H9 (cell line): ENCODE measurements at regions not wholly inside any gene's neighbourhood (a gene's known extent, or its start where the extent isn't known, plus 50 kb on each side); places are given as distances from the start of the nearest gene placed in this dataset.

Experiments
- DNase-seq: peaks from one replicate; pipeline ENCODE4 v3.0.0-alpha.2; 2017
- H2AFZ ChIP-seq: one replicate; pipeline ENCODE4 v1.6.1; 2013; ENCODE audit warnings: mild to moderate bottlenecking, low read length, control low read depth, moderate library complexity
- H2AK5ac ChIP-seq: 2 replicates; pipeline ENCODE4 v1.6.1; 2013; ENCODE audit warnings: low read length, control low read depth, mixed read lengths; ENCODE audit not compliant: insufficient read length
- H2BK120ac ChIP-seq: one replicate; pipeline ENCODE4 v1.6.1; 2013; ENCODE audit warnings: low read depth, mild to moderate bottlenecking, low read length, control low read depth, inconsistent platforms; ENCODE audit not compliant: poor library complexity, severe bottlenecking
- H2BK12ac ChIP-seq: 2 replicates; pipeline ENCODE4 v1.6.1; 2013; ENCODE audit warnings: low read length, control low read depth, mixed read lengths, low read depth; ENCODE audit not compliant: insufficient read length
- H2BK15ac ChIP-seq: 2 replicates; pipeline ENCODE4 v1.6.1; 2013; ENCODE audit warnings: low read depth, low read length, control low read depth
- H2BK20ac ChIP-seq: one replicate; pipeline ENCODE4 v1.6.1; 2013; ENCODE audit warnings: low read depth, mild to moderate bottlenecking, low read length, control low read depth, inconsistent platforms; ENCODE audit not compliant: poor library complexity, severe bottlenecking
- H2BK5ac ChIP-seq: 2 replicates; pipeline ENCODE4 v1.6.1; 2013; ENCODE audit warnings: low read length, control low read depth, mixed read lengths; ENCODE audit not compliant: insufficient read length
- H3K14ac ChIP-seq: 2 replicates; pipeline ENCODE4 v1.6.1; 2013; ENCODE audit warnings: low read length, control low read depth; ENCODE audit not compliant: insufficient read depth
- H3K18ac ChIP-seq: 2 replicates; pipeline ENCODE4 v1.6.1; 2013; ENCODE audit warnings: low read depth, mild to moderate bottlenecking, mixed read lengths, low read length, control low read depth; ENCODE audit not compliant: insufficient read length
- H3K23ac ChIP-seq: 2 replicates; pipeline ENCODE4 v1.6.1; 2013; ENCODE audit warnings: low read length, control low read depth, mixed read lengths, low read depth; ENCODE audit not compliant: insufficient read length
- H3K23me2 ChIP-seq: 2 replicates; pipeline ENCODE4 v1.6.1; 2013; ENCODE audit warnings: low read depth, mild to moderate bottlenecking, mixed read lengths, low read length, control low read depth; ENCODE audit not compliant: insufficient read length, poor library complexity, severe bottlenecking
- H3K27ac ChIP-seq: 2 replicates; pipeline ENCODE4 v1.5.1; 2013; ENCODE audit warnings: low read length, control low read depth, mixed read lengths, low read depth; ENCODE audit not compliant: insufficient read length
- H3K27me3 ChIP-seq: 2 replicates; pipeline ENCODE4 v1.6.1; 2013; ENCODE audit warnings: low read length, control low read depth, inconsistent platforms; ENCODE audit not compliant: insufficient read depth
- H3K4ac ChIP-seq: 2 replicates; pipeline ENCODE4 v1.6.1; 2013; ENCODE audit warnings: low read depth, mild to moderate bottlenecking, control low read depth, inconsistent platforms, low read length, moderate library complexity
- H3K4me1 ChIP-seq: 2 replicates; pipeline ENCODE4 v1.6.1; 2013; ENCODE audit warnings: low read length, control low read depth, inconsistent platforms; ENCODE audit not compliant: insufficient read depth
- H3K4me2 ChIP-seq: 2 replicates; pipeline ENCODE4 v1.6.1; 2013; ENCODE audit warnings: low read length, control low read depth, mixed read lengths; ENCODE audit not compliant: insufficient read length, insufficient read depth
- H3K56ac ChIP-seq: 2 replicates; pipeline ENCODE4 v1.6.1; 2013; ENCODE audit warnings: low read depth, mild to moderate bottlenecking, mixed read lengths, low read length, control low read depth; ENCODE audit not compliant: insufficient read length
- H3K79me1 ChIP-seq: 2 replicates; pipeline ENCODE4 v1.6.1; 2013; ENCODE audit warnings: low read depth, mild to moderate bottlenecking, moderate library complexity, low read length, control low read depth, inconsistent platforms; ENCODE audit not compliant: insufficient read depth, poor library complexity, severe bottlenecking
- H3K79me2 ChIP-seq: 2 replicates; pipeline ENCODE4 v1.6.1; 2013; ENCODE audit warnings: low read length, control low read depth, inconsistent platforms; ENCODE audit not compliant: insufficient read depth
- H3K9ac ChIP-seq: 2 replicates; pipeline ENCODE4 v1.6.1; 2013; ENCODE audit warnings: low read length, control low read depth, mixed read lengths; ENCODE audit not compliant: insufficient read length; ENCODE audit errors: extremely low read depth
- H3K9me3 ChIP-seq: one replicate; pipeline ENCODE4 v1.6.1; 2013; ENCODE audit warnings: low read depth, low read length, inconsistent platforms; ENCODE audit not compliant: control insufficient read depth
- H3T11ph ChIP-seq: one replicate; pipeline ENCODE4 v1.6.1; 2013; ENCODE audit warnings: mild to moderate bottlenecking, low read length, control low read depth, inconsistent platforms
- H4K20me1 ChIP-seq: one replicate; pipeline ENCODE4 v1.6.1; 2013; ENCODE audit not compliant: control insufficient read depth, insufficient read length, insufficient read depth
- H4K5ac ChIP-seq: 2 replicates; pipeline ENCODE4 v1.6.1; 2013; ENCODE audit warnings: low read depth, mild to moderate bottlenecking, mixed read lengths, low read length, control low read depth; ENCODE audit not compliant: insufficient read length
- H4K8ac ChIP-seq: replicated peaks from 2 replicates; pipeline ENCODE4 v1.6.1; 2013; ENCODE audit warnings: low read length, control low read depth, mixed read lengths, low read depth; ENCODE audit not compliant: insufficient read length
- H4K91ac ChIP-seq: 2 replicates; pipeline ENCODE4 v1.6.1; 2013; ENCODE audit warnings: low read depth, mild to moderate bottlenecking, moderate library complexity, mixed read lengths, low read length, control low read depth; ENCODE audit not compliant: insufficient read length
- H3K27ac Mint-ChIP-seq, 3 experiments: 2 replicates in 2 of 3; 3 replicates in 1 of 3; pipeline ENCODE4 v1.8.0; 2020 to 2021; ENCODE audit warnings: mixed read lengths in 3 of 3, mild to moderate bottlenecking in 1 of 3, moderate library complexity in 1 of 3
- H3K27me3 Mint-ChIP-seq: 2 replicates; pipeline ENCODE4 v1.8.0; 2021; ENCODE audit warnings: low read depth, mild to moderate bottlenecking, moderate library complexity, mixed read lengths
- H3K36me3 Mint-ChIP-seq, 3 experiments: 2 replicates in 2 of 3; 3 replicates in 1 of 3; pipeline ENCODE4 v1.8.0; 2020 to 2021; ENCODE audit warnings: low read depth in 3 of 3, mixed read lengths in 3 of 3; ENCODE audit not compliant: insufficient read depth in 1 of 3
- H3K4me1 Mint-ChIP-seq, 2 experiments: 2 replicates each; pipeline ENCODE4 v1.8.0; 2020; ENCODE audit warnings: mixed read lengths in 2 of 2
- H3K4me3 Mint-ChIP-seq, 2 experiments: 2 replicates in 1 of 2; 3 replicates in 1 of 2; pipeline ENCODE4 v1.8.0; 2020 to 2021; ENCODE audit warnings: mild to moderate bottlenecking in 2 of 2, mixed read lengths in 2 of 2, moderate library complexity in 1 of 2
- H3K9me3 Mint-ChIP-seq, 2 experiments: 2 replicates in 1 of 2; 3 replicates in 1 of 2; pipeline ENCODE4 v1.8.0; 2020; ENCODE audit warnings: mild to moderate bottlenecking in 2 of 2, mixed read lengths in 2 of 2, moderate library complexity in 1 of 2
- CTCF ChIP-seq: fragments of 200-600 bp; sonication (generic); conservative IDR thresholded peaks from 3 replicates; pipeline ENCODE4 v1.8.0; 2021; ENCODE audit warnings: antibody characterized with exemption, mild to moderate bottlenecking
- WGBS: extraction: QIAGEN DNeasy Blood & Tissue Kit; methylation state at CpG from one replicate; pipeline ENCODE4 v1.1.7; 2013; ENCODE audit warnings: missing lambda C conversion rate, low lambda C conversion rate, mixed read lengths; ENCODE audit not compliant: insufficient read length; ENCODE audit errors: extremely low coverage; 5-methylcytosine and 5-hydroxymethylcytosine counted together

GRCh38 chr1:95572002-95572401 lies 338.0 kb downstream of the RWDD3 start:
- no CpG with 5 or more reads among the region's 3 CpGs for WGBS
- Histone ChIP-seq H3K27me3 (no peaks in the 10 kb centered on the region), H2BK15ac (no peak overlapping the region), H3K79me1 (no peaks in the 10 kb centered on the region), H4K20me1 (no peaks in the 10 kb centered on the region), H3K9me3 (no peaks in the 10 kb centered on the region), H2BK12ac (no peak overlapping the region), H3K23me2 (no peaks in the 10 kb centered on the region), H3K18ac (no peak overlapping the region), H2AK5ac (no peak overlapping the region), H3T11ph (no peak overlapping the region), H4K5ac (no peak overlapping the region), H3K23ac (no peak overlapping the region), H2BK5ac (no peak overlapping the region), H4K91ac (no peak overlapping the region), H3K4ac (no peak overlapping the region), H3K14ac (no peak overlapping the region), H4K8ac (no peak overlapping the region), H3K4me2 (no peak overlapping the region), H3K56ac (no peak overlapping the region), H2BK20ac (no peak overlapping the region), H2BK120ac (no peak overlapping the region), H3K27ac (no peak overlapping the region), H2AFZ (no peak overlapping the region), H3K9ac (no peak overlapping the region), H3K79me2 (no peaks in the 10 kb centered on the region), H3K4me1 (peaks cover 6% of the 10 kb centered on the region)
- DNase-seq: no peak
- H3K27me3 Mint-ChIP-seq: no peaks in the 10 kb centered on the region; the same call in 1 of the 2 replicates
- peaks cover 9 to 10% of the 10 kb centered on the region in 2 experiments for H3K4me1 Mint-ChIP-seq
- H3K4me3 Mint-ChIP-seq: no peak overlapping the region
- no peaks in the 10 kb centered on the region for H3K9me3 Mint-ChIP-seq
- TF ChIP-seq CTCF: no peak
- H3K27ac Mint-ChIP-seq: no peak overlapping the region
- no peaks in the 10 kb centered on the region for H3K36me3 Mint-ChIP-seq
